HCT116 (cell line): ENCODE measurements at regions not wholly inside any gene's neighbourhood (a gene's known extent, or its start where the extent isn't known, plus 50 kb on each side); places are given as distances from the start of the nearest gene placed in this dataset.

Experiments
- ATAC-seq: fragments of 200-7000 bp; cut with Tn5 transposase; 2 replicates; pipeline ENCODE4 v1.9.1; 2020; ENCODE audit warnings: mild to moderate bottlenecking, moderate library complexity
- BruUV-seq: library from RNA; stranded (reverse); fragments of 400-500 nt; replicated peaks from 2 replicates; lab custom pipeline; 2021; lab: Mats Ljungman, UMichigan
- CTCF ChIA-PET: fragments of 300-600 bp; sonication (Branson Sonifier 250); formaldehyde crosslinking; loops from one replicate; lab custom pipeline; 2021; ENCODE audit warnings: antibody characterized with exemption; lab: Charles Lee
- POLR2A ChIA-PET: fragments of 300-600, 350-600 bp; sonication (Branson Sonifier 250); formaldehyde crosslinking; loops from one replicate; lab custom pipeline; 2021; ENCODE audit warnings: antibody characterized with exemption; lab: Charles Lee
- RAD21 ChIA-PET, 2 experiments: fragments of 300-600 bp; sonication (Branson Sonifier 250); formaldehyde crosslinking; loops; one replicate each; lab custom pipeline; 2023; ENCODE audit warnings: low total read pairs in 2 of 2; ENCODE audit not compliant: uncharacterized antibody in 2 of 2, unreplicated experiment in 2 of 2, low non-redundant PET in 1 of 2; lab: Charles Lee
- DNase-seq: peaks from one replicate; pipeline ENCODE4 v3.0.0-alpha.2; 2010; ENCODE audit warnings: low read depth, low spot score
- H2AFZ ChIP-seq: fragments of 200-600 bp; shearing (Covaris generic), sonication (generic); 2 replicates; pipeline ENCODE4 v1.6.1; 2017; ENCODE audit warnings: low read depth, mixed run types, mixed read lengths, antibody characterized with exemption, low read length; ENCODE audit not compliant: poor library complexity, severe bottlenecking
- H3K27ac ChIP-seq: 2 replicates; pipeline ENCODE4 v1.5.1; 2012; ENCODE audit warnings: low read depth, low read length
- H3K27me3 ChIP-seq: fragments of 200-600 bp; sonication (generic); 2 replicates; pipeline ENCODE4 v1.6.1; 2016; ENCODE audit warnings: mixed run types, low read length, mixed read lengths; ENCODE audit not compliant: insufficient read depth
- H3K36me3 ChIP-seq, 2 experiments: fragments of 200-500 bp in 1 of 2; fragments of 200-600 bp in 1 of 2; sonication (Bioruptor generic) in 1 of 2; sonication (generic) in 1 of 2; 2 replicates each; pipeline versions ENCODE4 v1.5.1 to v1.6.1; 2014 to 2016; ENCODE audit warnings: low read length in 2 of 2, inconsistent platforms in 1 of 2, mixed read lengths in 1 of 2, mixed run types in 1 of 2; ENCODE audit not compliant: insufficient read depth in 2 of 2, control insufficient read depth in 1 of 2
- H3K4me1 ChIP-seq, 2 experiments: fragments of 200-600 bp in 1 of 2; sonication (generic) in 1 of 2; 2 replicates each; pipeline versions ENCODE4 v1.5.1 to v1.6.1; 2012 to 2017; ENCODE audit warnings: low read length in 2 of 2, inconsistent platforms in 1 of 2, mild to moderate bottlenecking in 1 of 2, mixed read lengths in 1 of 2, mixed run types in 1 of 2, moderate library complexity in 1 of 2; ENCODE audit not compliant: insufficient read depth in 2 of 2, control insufficient read depth in 1 of 2
- H3K4me2 ChIP-seq: fragments of 200-600 bp; sonication (generic); 2 replicates; pipeline ENCODE4 v1.6.1; 2017; ENCODE audit warnings: mixed run types, low read length, mixed read lengths
- H3K4me3 ChIP-seq, 2 experiments: fragments of 200-600 bp in 1 of 2; sonication (generic) in 1 of 2; replicated peaks in 1 of 2; 2 replicates each; pipeline ENCODE4 v1.5.1; 2011 to 2016; ENCODE audit warnings: low read length in 2 of 2, control low read depth in 1 of 2, low read depth in 1 of 2, mild to moderate bottlenecking in 1 of 2, mixed read lengths in 1 of 2, mixed run types in 1 of 2
- H3K79me2 ChIP-seq: fragments of 200-600 bp; sonication (generic); 2 replicates; pipeline ENCODE4 v1.6.1; 2017; ENCODE audit warnings: mild to moderate bottlenecking, mixed run types, low read length, moderate library complexity, mixed read lengths; ENCODE audit not compliant: insufficient read depth
- H3K9ac ChIP-seq: fragments of 200-600 bp; sonication (generic); 2 replicates; pipeline ENCODE4 v1.6.1; 2016; ENCODE audit warnings: low read length, mixed read lengths
- H3K9me2 ChIP-seq: fragments of 200-600 bp; sonication (generic), shearing (Covaris generic); 2 replicates; pipeline ENCODE4 v1.6.1; 2017; ENCODE audit warnings: mixed run types, mild to moderate bottlenecking, moderate library complexity; ENCODE audit not compliant: insufficient read depth
- H3K9me3 ChIP-seq, 2 experiments: fragments of 200-500 bp in 1 of 2; fragments of 200-600 bp in 1 of 2; sonication (Bioruptor generic) in 1 of 2; sonication (generic) in 1 of 2; 2 replicates each; pipeline ENCODE4 v1.6.1; 2014 to 2017; ENCODE audit warnings: low read length in 2 of 2, mixed read lengths in 2 of 2, inconsistent platforms in 1 of 2, low read depth in 1 of 2, mild to moderate bottlenecking in 1 of 2, mixed run types in 1 of 2, moderate library complexity in 1 of 2; ENCODE audit not compliant: control insufficient read depth in 1 of 2, insufficient read depth in 1 of 2
- H4K20me1 ChIP-seq: fragments of 200-600 bp; sonication (generic), shearing (Covaris generic); 2 replicates; pipeline ENCODE4 v1.6.1; 2017; ENCODE audit warnings: mixed run types, mild to moderate bottlenecking, moderate library complexity; ENCODE audit not compliant: insufficient read depth
- CTCF ChIP-seq, 3 experiments: fragments of 200-600 bp in 1 of 3; sonication (generic) in 1 of 3; IDR thresholded peaks in 2 of 3; conservative IDR thresholded peaks in 1 of 3; 2 replicates each; pipeline ENCODE4 v1.5.1; 2012 to 2017; ENCODE audit warnings: low read depth in 2 of 3, low read length in 2 of 3, antibody characterized with exemption in 1 of 3, borderline replicate concordance in 1 of 3, control low read depth in 1 of 3, mild to moderate bottlenecking in 1 of 3, mixed read lengths in 1 of 3, mixed run types in 1 of 3, moderate library complexity in 1 of 3; ENCODE audit not compliant: insufficient read depth in 1 of 3
- EGR1 ChIP-seq: IDR thresholded peaks from 2 replicates; pipeline ENCODE4 v1.6.1; 2012; ENCODE audit warnings: low read depth
- EZH2phosphoT487 ChIP-seq: fragments of 200-600 bp; IDR thresholded peaks from 2 replicates; pipeline ENCODE4 v1.6.1; 2018; ENCODE audit warnings: antibody characterized with exemption, borderline replicate concordance
- POLR2AphosphoS5 ChIP-seq: IDR thresholded peaks from 2 replicates; pipeline ENCODE4 v1.6.1; 2011; ENCODE audit warnings: mild to moderate bottlenecking, low read depth, low read length, moderate library complexity
- RAD21 ChIP-seq: IDR thresholded peaks from 2 replicates; pipeline ENCODE4 v1.6.1; 2012; ENCODE audit warnings: low read depth, mild to moderate bottlenecking
- YY1 ChIP-seq: IDR thresholded peaks from 2 replicates; pipeline ENCODE4 v1.6.1; 2011; ENCODE audit warnings: low read length, low read depth, moderate library complexity, mild to moderate bottlenecking; ENCODE audit not compliant: insufficient replicate concordance; ENCODE audit errors: extremely low read depth
- ZBTB33 ChIP-seq: IDR thresholded peaks from 2 replicates; pipeline ENCODE4 v1.6.1; 2011; ENCODE audit warnings: mild to moderate bottlenecking, low read length, moderate library complexity; ENCODE audit not compliant: insufficient replicate concordance; ENCODE audit errors: extremely low read depth
- intact Hi-C: fragments of 100-400 bp; cut with micrococcal nuclease; formaldehyde crosslinking; loops from 2 replicates; pipeline ENCODE4 v1.10.0; 2022

DNA sequence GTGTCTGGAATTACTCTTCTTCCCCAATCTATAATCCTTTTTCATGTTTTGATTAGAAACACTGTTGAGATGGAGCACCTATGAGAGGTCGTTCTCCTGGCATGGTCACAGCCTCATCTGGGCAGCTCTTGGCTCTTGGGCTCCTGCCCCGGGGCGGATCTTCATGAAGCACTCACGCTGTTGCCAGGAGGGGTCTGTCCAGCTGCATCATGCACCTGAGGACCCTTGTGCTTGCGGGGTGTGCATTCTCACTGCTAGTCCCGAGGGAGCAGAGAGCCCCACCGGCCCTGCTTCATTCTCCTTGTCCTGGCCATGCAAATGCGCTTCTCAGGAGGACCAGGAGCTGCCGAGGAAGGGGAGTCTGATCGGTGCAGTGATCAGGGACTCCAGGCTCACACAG, 117.6 kb upstream of the S1PR3 start:
- Histone ChIP-seq H3K9me2 (no peaks in the 10 kb centered on the region), H3K4me1 (no peaks in the 10 kb centered on the region), H3K4me3 (no peak overlapping the region), H3K9me3 (no peaks in the 10 kb centered on the region), H3K9ac (no peak overlapping the region), H3K79me2 (no peaks in the 10 kb centered on the region), H3K4me2 (no peak overlapping the region), H2AFZ (no peak overlapping the region), H3K27me3 (no peaks in the 10 kb centered on the region; the same call in 1 of the 2 replicates), H3K36me3 (no peaks in the 10 kb centered on the region), H4K20me1 (no peaks in the 10 kb centered on the region), H3K27ac (no peak overlapping the region)
- ATAC-seq (no peak), DNase-seq (no peak)
- no TSS peak for BruUV-seq
- TF ChIP-seq EGR1 (no peak), YY1 (no peak), POLR2AphosphoS5 (no peak), EZH2phosphoT487 (no peak)
- intact Hi-C loops: no loop called here
- RAD21 ChIA-PET: no interaction called here
- CTCF ChIA-PET: no interaction called here
- POLR2A ChIA-PET: no interaction called here

GRCh38 chr9:88874391-88874790, 116.9 kb upstream of the S1PR3 start:
- no peaks in the 10 kb centered on the region for H3K36me3 ChIP-seq
- no peaks in the 10 kb centered on the region for H4K20me1 ChIP-seq
- TF ChIP-seq ZBTB33 (no peak), CTCF (IDR thresholded peaks at IDR 0.05 in 2 of 3, conservative IDR thresholded peaks at IDR 0.05 in 1 of 3; ENCODE audit: borderline replicate concordance in 1 of 3, insufficient read depth in 1 of 3, low read depth in 2 of 3, low read length in 2 of 3) (peak in 1 of 3 experiments; percentile 22; a peak in 1 of 6 replicates), RAD21 (0 out of 2 replicates have a peak, but pooled peaks have one; percentile 7)
- no peak overlapping the region for H3K4me3 ChIP-seq
- H3K9me2 ChIP-seq: no peaks in the 10 kb centered on the region
- no peak overlapping the region for H3K9ac ChIP-seq
- POLR2A ChIA-PET: no interaction called here
- H3K79me2 ChIP-seq: no peaks in the 10 kb centered on the region
- no TSS peak for BruUV-seq
- RAD21 ChIA-PET: no interaction called here
- no peak for ATAC-seq
- CTCF ChIA-PET: no interaction called here
- DNase-seq: no peak
- no peaks in the 10 kb centered on the region for H3K9me3 ChIP-seq
- H2AFZ ChIP-seq: no peak overlapping the region
- no peak overlapping the region for H3K4me2 ChIP-seq
- no peaks in the 10 kb centered on the region; the same call in 1 of the 2 replicates for H3K27me3 ChIP-seq
- no peak overlapping the region for H3K27ac ChIP-seq
- H3K4me1 ChIP-seq: no peaks in the 10 kb centered on the region
- intact Hi-C loops: no loop called here
